ENCODE measurements at regions not wholly inside any gene's neighbourhood (a gene's known extent, or its start where the extent isn't known, plus 50 kb on each side); places are given as distances from the start of the nearest gene placed in this dataset.

DNA sequence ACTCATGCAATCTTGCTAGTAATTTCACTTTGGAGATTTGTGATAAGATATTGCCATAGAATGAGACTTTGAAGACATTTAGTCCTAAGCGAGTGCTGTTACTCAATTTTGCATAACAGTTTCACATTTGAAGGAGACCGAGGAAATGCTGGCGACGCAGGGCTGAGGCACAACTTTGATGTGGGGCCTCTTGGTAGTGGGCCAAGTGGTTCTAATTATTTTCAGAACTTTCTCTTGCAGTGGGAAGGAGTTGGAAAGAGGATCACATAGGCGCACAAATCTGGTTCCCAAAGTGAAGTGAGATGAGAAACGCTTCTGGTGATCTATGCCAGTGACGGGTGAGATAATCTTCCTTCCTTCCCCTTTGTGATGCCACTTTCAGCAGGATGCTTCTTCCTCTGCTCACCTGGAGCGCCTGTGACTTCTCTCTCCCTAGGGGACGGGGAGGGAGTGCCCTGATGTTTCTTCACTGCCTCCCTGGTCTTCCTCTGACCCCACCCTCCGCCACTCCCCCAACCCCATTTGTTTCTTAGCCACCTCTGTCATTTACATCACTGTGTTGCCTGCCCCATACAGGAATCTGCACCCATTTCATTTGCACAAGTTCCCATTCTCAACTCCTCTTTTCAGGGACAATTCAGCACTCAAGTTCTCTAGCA is 138.9 kb upstream of the MID1 start:
- intact Hi-C loops (cut with DNase I), result no loop called here
- no peaks in the 10 kb centered on the region for H3K9me3 ChIP-seq
- 73 to 90% methylated on average over 10 of the region's 10 CpGs for WGBS, 2 donors
- no peak overlapping the region for H3K4me3 ChIP-seq
- no peak overlapping the region for H3K27ac ChIP-seq
- H3K27me3 ChIP-seq, result no peaks in the 10 kb centered on the region
- no peaks in the 10 kb centered on the region for H3K36me3 ChIP-seq
- TF ChIP-seq, protein P1, sequence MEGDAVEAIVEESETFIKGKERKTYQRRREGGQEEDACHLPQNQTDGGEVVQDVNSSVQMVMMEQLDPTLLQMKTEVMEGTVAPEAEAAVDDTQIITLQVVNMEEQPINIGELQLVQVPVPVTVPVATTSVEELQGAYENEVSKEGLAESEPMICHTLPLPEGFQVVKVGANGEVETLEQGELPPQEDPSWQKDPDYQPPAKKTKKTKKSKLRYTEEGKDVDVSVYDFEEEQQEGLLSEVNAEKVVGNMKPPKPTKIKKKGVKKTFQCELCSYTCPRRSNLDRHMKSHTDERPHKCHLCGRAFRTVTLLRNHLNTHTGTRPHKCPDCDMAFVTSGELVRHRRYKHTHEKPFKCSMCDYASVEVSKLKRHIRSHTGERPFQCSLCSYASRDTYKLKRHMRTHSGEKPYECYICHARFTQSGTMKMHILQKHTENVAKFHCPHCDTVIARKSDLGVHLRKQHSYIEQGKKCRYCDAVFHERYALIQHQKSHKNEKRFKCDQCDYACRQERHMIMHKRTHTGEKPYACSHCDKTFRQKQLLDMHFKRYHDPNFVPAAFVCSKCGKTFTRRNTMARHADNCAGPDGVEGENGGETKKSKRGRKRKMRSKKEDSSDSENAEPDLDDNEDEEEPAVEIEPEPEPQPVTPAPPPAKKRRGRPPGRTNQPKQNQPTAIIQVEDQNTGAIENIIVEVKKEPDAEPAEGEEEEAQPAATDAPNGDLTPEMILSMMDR (IDR thresholded peaks at IDR 0.05), result no peak
- TF ChIP-seq POLR2A (IDR thresholded peaks at IDR 0.05) (no peak), POLR2AphosphoS5 (IDR thresholded peaks at IDR 0.05) (no peak), EP300 (IDR thresholded peaks at IDR 0.05) (no peak)
- peaks cover 0 to 22% (median 8%) of the 10 kb centered on the region in 4 donors for H3K4me1 ChIP-seq
- DNase-seq, result no peak

DNA sequence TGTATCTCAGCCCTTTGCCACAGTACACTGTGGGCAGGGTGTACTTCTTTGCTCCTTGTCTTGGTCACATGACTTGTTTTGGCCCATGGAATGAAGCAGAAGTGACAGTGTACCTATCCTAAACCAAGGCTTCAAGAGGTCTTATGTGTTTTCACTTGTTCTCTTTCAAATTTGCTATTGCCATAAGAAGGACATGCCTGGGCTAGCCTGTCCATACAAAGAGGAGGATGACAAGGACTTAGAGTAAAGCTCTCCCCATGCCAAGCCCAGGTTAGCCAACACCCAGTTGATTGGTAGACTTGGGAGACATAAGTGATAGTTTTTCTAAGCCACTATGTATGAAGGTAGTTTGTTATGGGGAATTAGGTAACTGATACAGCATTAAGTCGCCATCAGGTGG is 141.1 kb upstream of the MID1 start:
- intact Hi-C loops (cut with DNase I), result no loop called here
- Histone ChIP-seq H3K27ac (no peak overlapping the region), H3K4me1 (peaks cover 0 to 6% (median 3%) of the 10 kb centered on the region in 4 donors), H3K9me3 (no peaks in the 10 kb centered on the region), H3K36me3 (no peaks in the 10 kb centered on the region), H3K4me3 (no peak overlapping the region), H3K27me3 (no peaks in the 10 kb centered on the region)
- no peak for TF ChIP-seq EP300 (IDR thresholded peaks at IDR 0.05)
- DNase-seq, result no peak
- 90 to 92% methylated on average over 1 of the region's 1 CpG for WGBS, 2 donors

DNA sequence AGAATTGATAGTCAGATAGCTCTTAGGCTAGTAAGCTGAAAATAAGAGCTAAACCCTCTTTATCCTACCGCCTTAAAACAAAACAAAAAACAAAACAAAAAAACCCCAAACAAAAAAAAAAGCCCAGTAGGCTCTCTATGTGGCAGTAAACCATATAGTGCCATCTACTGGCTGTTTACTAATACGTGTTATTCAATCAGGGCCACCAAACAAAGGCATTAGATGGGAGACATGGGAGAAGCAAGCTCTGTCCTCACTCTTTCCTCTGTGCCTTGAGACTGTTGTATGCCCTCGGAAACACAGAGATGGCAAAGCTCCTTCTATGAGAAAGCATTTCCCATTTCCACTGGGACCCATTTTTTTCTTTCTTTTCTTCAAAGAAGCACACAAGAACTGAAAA is 148.8 kb upstream of the MID1 start:
- intact Hi-C loops (cut with DNase I), result no loop called here
- H3K4me1 ChIP-seq, result no peaks in the 10 kb centered on the region
- H3K27ac ChIP-seq, result peak overlapping the region in 1 of 4 donors; percentile 16
- no peaks in the 10 kb centered on the region for H3K36me3 ChIP-seq
- TF ChIP-seq POLR2A (IDR thresholded peaks at IDR 0.05), result no peak
- TF ChIP-seq EP300 (IDR thresholded peaks at IDR 0.05), result no peak
- TF ChIP-seq, protein P1 (IDR thresholded peaks at IDR 0.05), result no peak
- TF ChIP-seq POLR2AphosphoS5 (IDR thresholded peaks at IDR 0.05), result no peak
- H3K4me3 ChIP-seq, result no peak overlapping the region
- H3K27me3 ChIP-seq, result no peaks in the 10 kb centered on the region
- no peak for DNase-seq
- WGBS, 2 donors, result 33 to 56% methylated on average over 3 of the region's 3 CpGs
- no peaks in the 10 kb centered on the region for H3K9me3 ChIP-seq

DNA sequence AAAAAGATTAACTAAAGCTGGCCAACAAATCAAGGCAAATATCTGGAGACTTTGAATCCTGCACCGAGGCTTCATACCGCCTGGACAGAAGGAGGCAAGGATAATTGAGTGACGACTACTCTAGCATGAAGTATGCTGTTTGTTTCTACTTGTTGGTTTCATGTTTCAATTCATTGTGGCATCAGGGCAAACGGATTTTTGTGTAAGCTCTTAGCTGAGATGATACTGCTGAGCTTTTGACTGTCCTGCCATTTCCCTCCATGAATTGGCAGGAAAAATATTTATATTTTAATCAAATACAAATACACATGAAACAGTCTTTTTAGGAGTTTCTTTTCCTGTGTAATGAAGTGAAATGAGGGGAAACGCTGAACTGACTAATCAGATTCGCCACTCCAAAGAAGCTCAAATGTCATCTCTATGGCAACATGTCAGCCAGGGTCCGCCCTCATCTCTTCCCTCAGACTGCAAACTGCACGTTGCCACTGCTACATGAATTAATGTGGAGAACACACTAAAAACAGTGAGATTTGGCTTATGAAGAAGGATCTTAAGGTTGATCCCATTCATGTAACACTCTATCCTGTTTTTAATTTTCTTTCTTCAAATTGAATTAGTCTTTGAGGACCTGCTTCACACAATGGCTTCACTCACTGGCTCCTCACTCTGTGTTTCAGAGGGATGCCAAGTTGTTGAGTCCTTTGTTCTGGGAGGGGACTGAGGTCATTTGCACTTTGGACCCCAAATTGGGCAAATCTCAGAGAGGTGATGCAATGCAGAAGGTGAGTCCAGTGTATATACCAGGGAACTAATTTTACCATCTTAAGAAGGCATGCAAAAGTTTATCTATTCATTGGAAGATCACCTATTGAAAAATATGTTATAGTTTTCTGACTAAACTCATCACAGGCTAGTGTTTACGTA is 149.6 kb upstream of the MID1 start:
- Histone ChIP-seq H3K27ac (peak overlapping the region in 1 of 4 donors; percentile 16), H3K36me3 (no peaks in the 10 kb centered on the region), H3K27me3 (no peaks in the 10 kb centered on the region), H3K4me3 (no peak overlapping the region), H3K9me3 (no peaks in the 10 kb centered on the region), H3K4me1 (no peaks in the 10 kb centered on the region)
- TF ChIP-seq EP300 (IDR thresholded peaks at IDR 0.05) (no peak), POLR2A (IDR thresholded peaks at IDR 0.05) (no peak), POLR2AphosphoS5 (IDR thresholded peaks at IDR 0.05) (no peak)
- TF ChIP-seq, protein P1 (IDR thresholded peaks at IDR 0.05), result no peak
- no peak for DNase-seq
- WGBS, 2 donors, result 66 to 83% methylated on average over 9 of the region's 9 CpGs
- intact Hi-C loops (cut with DNase I), result no loop called here

DNA sequence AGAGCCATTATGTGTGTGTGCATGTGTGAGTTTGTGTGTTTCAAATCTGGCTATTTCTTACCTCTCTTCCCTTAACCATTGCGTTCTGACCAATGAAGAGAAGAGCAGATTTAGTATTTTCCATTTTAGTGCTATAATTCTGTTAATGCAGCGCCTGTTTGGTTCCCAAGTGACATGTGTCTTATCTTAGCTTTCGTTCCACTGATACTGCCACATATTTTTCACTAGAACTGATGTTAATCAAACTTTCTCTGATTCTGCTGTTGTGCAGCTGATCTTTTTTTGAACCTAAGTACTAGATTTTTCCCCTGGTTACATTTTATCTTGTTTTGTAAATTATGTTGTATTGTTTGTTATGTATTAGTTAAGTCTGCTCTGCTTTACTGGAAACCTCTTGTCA is 152.9 kb upstream of the MID1 start:
- Histone ChIP-seq H3K4me1 (no peaks in the 10 kb centered on the region), H3K4me3 (no peak overlapping the region), H3K36me3 (no peaks in the 10 kb centered on the region), H3K27me3 (no peaks in the 10 kb centered on the region), H3K27ac (no peak overlapping the region), H3K9me3 (no peaks in the 10 kb centered on the region)
- DNase-seq, result no peak
- TF ChIP-seq POLR2AphosphoS5 (IDR thresholded peaks at IDR 0.05) (no peak), EP300 (IDR thresholded peaks at IDR 0.05) (no peak), POLR2A (IDR thresholded peaks at IDR 0.05) (no peak)
- TF ChIP-seq, protein P1 (IDR thresholded peaks at IDR 0.05), result no peak
- intact Hi-C loops (cut with DNase I), result no loop called here
- WGBS, 2 donors, result 96 to 98% methylated on average over 3 of the region's 3 CpGs
